HUDEP-2 (cell line): ENCODE measurements at regions not wholly inside any gene's neighbourhood (a gene's known extent, or its start where the extent isn't known, plus 50 kb on each side); places are given as distances from the start of the nearest gene placed in this dataset.
A peak's percentile ranks its signal among the peaks of the same experiment; 100 is the strongest.
"Not testable (repeated sequence)": the region's sequence is repeated elsewhere in the genome, so short reads cannot be mapped to it uniquely, and the experiment has no call there.

ENCODE experiments used
- DNase-seq, 76 experiments: peaks; one replicate each; lab custom pipeline; 2025; ENCODE audit not compliant: unreplicated experiment in 76 of 76; lab: John Stamatoyannopoulos, UW

- no peak for DNase-seq
Measured at GRCh38 chr10:84004221-84004620, 135.1 kb upstream of the GHITM start.

DNA sequence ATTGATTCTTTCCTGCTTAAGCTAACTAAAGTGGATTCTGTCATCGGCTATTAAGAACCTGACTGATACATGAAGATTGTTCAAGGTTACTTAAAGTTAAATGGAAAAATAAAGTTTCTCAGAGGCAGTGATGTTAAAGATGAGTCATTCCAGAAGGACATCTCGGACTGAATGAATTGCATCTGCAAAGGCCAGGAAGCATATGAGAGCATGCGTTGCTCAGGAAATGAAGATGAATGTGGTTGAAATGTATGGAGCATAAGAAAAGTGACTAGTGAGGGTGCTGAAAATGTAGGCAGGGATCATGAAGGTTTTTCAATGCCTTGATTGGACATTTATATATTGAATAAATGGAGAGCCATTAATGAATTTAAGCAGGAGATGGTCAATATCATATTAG lies 133.9 kb upstream of the GHITM start:
- no peak for DNase-seq

DNA sequence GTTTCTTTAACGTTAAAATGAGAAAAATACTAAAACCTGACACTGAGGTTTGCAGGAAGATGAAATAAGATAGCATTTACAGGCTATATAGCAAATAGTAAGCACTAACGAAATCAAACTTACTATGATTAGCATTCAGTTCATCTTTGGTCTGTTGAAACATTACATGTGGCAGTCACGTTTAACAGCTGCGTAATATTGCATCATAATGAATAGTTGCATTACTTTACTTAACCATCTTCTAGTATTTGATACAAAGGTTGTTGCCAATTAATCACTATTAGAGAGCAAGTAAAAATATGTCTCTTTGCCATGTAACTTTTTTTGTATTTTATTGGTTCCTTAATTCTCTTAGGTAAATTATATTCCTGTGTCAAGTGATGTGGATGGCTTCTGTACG lies 131.8 kb upstream of the GHITM start:
- DNase-seq = no peak

DNA sequence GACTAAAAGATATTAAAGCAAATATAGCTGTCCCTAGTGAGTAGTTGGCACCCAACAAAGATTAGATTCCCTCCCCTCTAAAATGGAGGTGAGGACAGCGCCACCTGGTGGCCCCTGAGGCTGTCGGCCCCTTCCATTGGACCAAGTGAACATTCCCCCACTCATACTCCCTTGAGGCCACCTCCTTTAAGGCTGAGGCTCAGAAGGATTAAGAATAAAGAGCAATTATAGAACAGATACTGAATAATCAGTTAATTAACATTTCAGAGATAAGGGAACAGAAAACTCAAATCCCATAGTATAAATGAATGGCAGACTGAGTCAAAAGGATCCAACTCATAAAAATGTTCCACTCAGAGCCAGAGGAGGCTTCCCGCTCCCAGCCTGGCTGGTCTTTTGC lies 130.4 kb upstream of the GHITM start:
- peak in 46 of 76 experiments; percentile 1 to 52 (median 16) for DNase-seq

DNA sequence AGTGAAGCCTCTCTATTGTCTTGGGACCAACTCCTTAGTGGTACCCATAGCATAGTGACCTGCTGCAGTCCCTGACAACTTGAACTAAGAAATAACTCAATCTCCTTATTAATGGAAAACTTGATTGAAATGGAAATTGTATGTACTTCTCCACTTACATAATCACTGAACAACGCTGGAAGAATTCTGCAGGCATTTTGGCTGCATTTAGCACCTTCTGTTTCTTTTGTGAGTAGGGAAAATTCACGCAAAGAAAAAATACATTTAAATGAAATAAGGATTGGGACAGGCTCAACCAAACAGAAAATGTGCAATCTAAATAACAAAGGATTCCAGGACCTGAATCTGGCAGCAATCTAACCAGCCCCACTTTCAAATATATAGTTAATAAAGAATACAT lies 126.9 kb upstream of the GHITM start:
- DNase-seq = no peak

DNA sequence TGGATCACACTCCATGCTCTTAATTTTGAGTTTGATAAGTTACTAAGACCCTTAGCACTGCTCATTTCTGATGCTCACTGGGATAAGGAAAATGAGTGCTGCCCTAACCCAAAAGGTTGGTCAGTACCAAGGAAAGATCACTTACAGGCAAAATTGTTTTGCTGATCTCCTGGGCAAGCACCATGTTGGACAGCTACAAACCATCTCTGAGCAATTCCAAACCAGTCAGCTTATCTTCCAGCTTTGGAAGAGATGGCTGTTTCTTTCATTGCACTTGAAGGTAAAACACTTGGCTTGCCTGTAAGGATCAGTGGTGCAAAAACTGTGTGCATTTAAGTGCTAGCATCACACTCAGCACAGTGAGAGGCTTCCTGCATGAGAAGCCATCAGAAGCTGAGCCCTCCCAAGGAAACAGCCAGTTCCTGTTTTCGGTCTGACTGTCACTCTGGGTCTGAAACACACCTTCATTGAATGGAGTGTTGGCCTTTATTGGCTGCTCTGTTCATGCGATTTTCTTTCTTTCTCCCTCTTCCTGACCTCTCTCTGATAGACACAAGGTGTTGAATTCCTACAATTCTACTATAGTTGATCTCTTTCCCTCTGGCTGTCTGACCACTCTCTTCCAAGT lies 126.4 kb upstream of the GHITM start:
- no peak for DNase-seq

DNA sequence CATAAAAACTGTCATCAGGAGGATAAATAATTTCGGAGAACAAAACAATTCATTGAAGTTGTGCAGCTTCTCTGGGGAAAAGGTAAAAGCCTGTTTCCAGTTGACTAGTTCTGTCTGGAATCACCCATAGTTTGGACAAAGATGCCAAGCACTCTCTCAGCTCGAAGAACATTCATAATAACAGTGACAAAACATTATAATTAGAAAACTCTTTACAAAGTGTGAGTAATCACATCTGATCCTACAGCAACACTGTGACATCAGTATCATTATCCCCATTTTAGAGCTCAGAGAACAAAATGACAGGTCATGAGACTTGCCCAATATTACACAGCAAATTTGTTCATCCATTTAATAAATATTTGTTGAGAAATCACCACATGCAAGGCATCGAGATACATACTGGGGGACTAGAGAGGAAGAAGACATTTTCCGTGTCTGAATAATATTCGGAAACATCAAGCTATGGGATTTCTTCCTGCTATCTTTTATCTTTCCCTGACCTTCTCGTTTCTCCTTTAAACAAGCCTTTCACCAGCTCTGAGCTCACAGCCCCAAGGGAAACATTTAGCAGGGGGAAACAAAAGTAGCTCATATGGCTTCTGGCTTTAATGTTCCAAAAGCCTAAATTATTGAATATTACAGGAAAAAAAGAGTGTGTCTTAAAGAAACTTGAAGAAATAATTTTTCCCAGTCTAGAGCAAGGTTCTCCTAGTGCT lies 123.3 kb upstream of the GHITM start:
- no peak for DNase-seq

DNA sequence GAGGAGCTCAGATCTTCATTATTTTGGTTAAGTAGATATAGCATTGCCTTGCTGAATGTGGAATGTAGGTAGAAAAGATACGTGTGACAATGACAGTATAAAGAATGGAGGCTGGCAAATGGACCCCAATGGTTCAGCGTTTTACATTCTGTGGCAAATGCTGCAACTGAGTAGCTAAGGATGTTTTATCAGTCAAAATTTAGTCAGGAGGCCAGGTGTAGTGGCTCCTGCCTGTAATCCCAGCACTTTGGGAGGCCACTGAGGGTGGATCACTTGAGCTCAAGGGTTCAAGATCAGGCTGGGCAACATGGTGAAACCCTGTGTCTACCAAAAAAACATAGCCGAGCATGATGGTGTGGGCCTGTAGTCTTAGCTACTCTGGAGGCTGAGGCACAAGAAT lies 120.5 kb upstream of the GHITM start:
- no peak for DNase-seq

- not testable (repeated sequence) for DNase-seq
Measured at GRCh38 chr10:84019854-84020458, 119.4 kb upstream of the GHITM start.

- DNase-seq = peak in 22 of 76 experiments; percentile 3 to 34 (median 10)
Measured at GRCh38 chr10:84026821-84027257, 112.5 kb upstream of the GHITM start.

GRCh38 chr10:84029840-84030239 lies 109.5 kb upstream of the GHITM start:
- DNase-seq = no peak

GRCh38 chr10:84038035-84038434 lies 101.3 kb upstream of the GHITM start:
- DNase-seq = no peak

GRCh38 chr10:84039957-84040356 lies 99.4 kb upstream of the GHITM start:
- no peak for DNase-seq

DNA sequence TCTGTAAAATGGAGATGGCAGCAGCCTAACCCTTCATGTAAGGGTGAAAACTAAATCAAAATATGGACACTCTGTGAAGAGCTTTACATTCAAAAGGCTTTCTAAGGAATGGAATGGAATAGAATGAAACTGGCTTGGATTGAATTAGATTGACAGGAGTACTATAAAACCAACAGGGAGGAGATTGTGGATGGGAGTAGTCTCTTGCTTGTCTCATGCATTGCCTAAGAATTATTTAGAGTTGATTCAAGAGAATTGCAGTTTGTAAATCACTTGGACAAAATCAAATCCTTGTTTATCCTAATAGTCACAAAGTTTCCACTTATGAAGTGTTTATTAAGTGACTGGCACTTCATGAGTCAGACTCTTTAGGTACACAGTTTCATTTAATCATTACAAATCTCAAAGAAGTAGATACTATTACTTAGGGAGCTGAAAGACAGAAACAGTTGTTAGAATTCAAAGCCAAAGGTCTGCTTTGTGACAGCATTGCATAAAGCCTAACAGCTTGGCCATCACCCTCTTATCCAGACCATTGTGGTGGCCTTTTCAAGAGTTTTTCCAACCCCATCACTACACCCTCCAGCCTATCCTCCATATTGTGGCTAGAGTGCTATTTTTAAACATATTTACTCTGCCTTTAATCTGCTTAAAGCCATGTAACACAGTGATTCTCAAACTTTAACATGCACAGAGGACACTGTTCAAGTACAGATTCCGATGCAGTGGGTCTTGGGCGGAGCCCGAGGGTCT lies 91.9 kb upstream of the GHITM start:
- no peak for DNase-seq

- no peak for DNase-seq
Measured at GRCh38 chr10:84049645-84050011, 89.7 kb upstream of the GHITM start.

- no peak for DNase-seq
Measured at GRCh38 chr10:84053626-84054025, 85.7 kb upstream of the GHITM start.

DNA sequence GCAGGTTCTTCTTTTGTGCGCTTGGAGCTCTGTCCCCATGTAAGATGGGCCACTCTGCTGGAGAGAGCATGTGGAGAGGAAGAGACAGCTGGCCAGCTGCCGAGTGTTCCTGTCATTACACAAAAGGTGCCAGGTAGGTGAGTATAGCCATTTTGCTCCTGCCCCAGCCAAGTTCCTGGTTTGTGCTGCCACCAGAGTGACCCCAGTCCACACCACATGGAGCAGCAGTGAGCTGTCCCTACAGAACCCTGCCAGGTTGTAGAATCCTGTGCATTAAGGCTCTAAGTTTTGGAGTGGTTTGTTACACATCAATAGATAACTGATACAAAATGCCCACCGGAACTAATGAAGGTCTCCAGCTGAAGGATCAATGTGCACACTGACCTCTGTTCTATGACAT lies 84.6 kb upstream of the GHITM start:
- peak in 1 of 76 experiments; percentile 9 for DNase-seq

DNA sequence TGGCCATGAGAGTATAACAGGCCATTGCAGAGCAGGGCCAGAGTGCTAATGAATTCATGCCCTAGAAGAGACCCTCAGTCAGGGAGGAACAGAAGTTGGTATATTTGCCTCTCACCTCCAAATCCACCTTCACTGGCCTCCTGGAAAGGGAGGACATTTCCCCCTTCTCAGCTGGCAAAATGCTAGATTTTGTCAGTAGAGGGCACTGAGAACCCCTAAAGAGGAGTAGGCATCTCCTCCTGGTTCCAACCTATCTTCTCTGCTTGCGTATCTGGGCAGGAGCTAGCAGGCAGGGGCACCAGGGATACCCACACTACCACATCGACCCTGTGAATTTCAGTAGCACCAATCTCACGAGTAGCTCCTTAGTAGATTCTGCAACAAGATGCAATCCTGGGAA lies 79.8 kb upstream of the GHITM start:
- DNase-seq = no peak

DNA sequence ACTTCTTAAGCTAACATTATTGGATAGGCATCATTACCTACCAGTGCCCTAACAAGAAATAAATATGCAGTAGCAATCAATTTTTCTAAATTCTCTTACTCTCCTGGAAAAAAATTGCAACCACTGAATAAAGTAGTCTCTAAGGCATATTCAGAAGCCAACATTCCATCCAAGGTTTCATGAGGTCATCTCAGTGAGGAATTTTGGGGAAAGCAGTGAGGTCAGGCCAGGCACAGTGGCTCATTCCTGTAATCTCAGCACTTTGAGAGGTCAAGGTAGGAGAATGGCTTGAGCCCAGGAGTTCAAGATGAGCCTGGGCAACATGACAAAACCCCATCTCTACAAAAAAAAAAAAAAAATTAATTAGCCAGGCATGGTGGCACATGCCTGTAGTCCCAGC lies 75.9 kb upstream of the GHITM start:
- no peak for DNase-seq

DNA sequence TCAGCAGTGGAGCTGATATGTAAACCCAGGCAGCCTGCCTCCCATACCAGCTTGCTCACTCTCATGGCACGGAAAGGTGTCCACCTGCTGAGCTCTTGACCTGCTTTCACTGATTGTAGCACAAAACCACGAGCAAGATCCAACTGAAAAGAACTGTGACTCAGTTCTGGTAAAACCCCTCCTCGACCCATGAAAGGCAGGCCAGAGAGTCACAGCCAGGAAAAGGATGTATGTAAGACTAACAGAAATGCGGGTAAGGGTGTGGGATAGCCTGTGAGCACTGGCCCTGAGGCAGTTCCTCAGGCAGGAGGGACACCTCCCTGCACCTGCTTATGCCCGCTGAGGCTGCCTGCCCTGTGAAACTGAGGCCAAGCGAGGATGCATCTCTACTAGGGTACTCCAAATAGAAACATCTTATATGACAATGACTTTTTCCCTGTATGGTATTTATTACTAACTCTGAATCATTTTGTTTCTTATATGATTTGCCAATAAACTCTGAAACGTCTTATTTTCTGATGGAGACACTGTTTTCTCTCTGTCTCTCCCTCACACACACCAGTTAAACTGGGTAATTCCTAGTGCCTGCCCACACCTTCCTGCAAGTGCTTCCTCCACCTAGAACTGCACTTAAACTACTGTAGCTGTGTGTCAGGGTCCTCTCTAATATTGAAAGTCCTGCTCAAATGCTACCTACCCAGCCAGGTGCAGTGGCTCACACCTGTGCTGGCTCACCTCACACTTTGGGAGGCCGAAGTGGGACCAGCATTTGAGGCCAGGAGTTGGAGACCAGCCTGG lies 73.3 kb upstream of the GHITM start:
- no peak for DNase-seq

GRCh38 chr10:84074521-84074920 lies 64.8 kb upstream of the GHITM start:
- no peak for DNase-seq
